ENCODE measurements at regions not wholly inside any gene's neighbourhood (a gene's known extent, or its start where the extent isn't known, plus 50 kb on each side); places are given as distances from the start of the nearest gene placed in this dataset.

DNA sequence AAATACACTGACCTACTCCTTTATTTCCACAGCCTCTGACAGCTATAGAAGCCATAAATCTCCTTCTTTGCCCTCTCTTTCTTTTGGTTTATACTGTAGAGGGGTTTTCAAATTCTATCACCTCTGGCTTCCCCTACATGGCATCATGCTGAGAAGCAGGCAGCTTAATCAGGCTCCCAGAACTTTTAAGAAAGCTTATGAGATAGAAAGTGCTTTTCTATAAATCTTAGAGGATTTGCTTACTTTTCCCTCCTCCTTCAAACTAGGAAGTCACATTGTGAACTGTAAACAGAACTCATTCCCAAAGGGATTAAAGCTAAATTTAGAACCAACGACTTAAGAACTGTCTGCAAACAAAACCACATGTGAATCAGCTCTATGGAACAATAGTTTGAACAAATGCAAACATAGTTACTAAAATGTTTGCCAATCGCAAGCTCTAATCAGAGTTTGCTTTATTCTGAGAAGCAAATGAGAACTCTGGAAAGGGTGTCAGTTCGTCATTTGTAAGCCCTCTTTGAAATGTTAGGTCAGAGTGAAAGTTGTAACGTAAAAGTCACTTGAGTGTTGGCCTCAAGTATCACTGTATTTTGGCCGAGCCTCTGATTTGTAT, 344.1 kb downstream of the RFC3 start:
- Histone ChIP-seq H3K9me3 (ENCODE audit: insufficient read depth, low read length, severe bottlenecking) (no peaks in the 10 kb centered on the region), H3K27me3 (ENCODE audit: insufficient read depth, low read length, poor library complexity) (peaks cover 1% of the 10 kb centered on the region), H3K79me2 (ENCODE audit: insufficient read depth, low read length) (no peaks in the 10 kb centered on the region), H4K20me1 (ENCODE audit: insufficient read depth, low read length) (no peaks in the 10 kb centered on the region), H3K36me3 (ENCODE audit: insufficient read depth, low read length) (no peaks in the 10 kb centered on the region), H3K4me3 (ENCODE audit: low read depth in 1 of 2, low read length in 2 of 2) (no peak overlapping the region), H3K27ac (ENCODE audit: low read length) (no peak overlapping the region), H2AFZ (ENCODE audit: low read depth, low read length) (no peak overlapping the region), H3K9ac (ENCODE audit: low read depth, low read length) (no peak overlapping the region), H3K4me2 (ENCODE audit: insufficient read depth, low read length) (no peak overlapping the region), H3K4me1 (ENCODE audit: insufficient read depth, low read length) (no peaks in the 10 kb centered on the region)
- DNase-seq (no peak), ATAC-seq (ENCODE audit: insufficient read depth, low read depth) (no peak)
- TF ChIP-seq CTCF (IDR thresholded peaks at IDR 0.05; ENCODE audit: borderline replicate concordance, extremely low read depth, low read length, poor library complexity, severe bottlenecking) (no peak), EZH2 (IDR thresholded peaks at IDR 0.05; ENCODE audit: borderline replicate concordance, low read depth, low read length, severe bottlenecking) (no peak)

DNA sequence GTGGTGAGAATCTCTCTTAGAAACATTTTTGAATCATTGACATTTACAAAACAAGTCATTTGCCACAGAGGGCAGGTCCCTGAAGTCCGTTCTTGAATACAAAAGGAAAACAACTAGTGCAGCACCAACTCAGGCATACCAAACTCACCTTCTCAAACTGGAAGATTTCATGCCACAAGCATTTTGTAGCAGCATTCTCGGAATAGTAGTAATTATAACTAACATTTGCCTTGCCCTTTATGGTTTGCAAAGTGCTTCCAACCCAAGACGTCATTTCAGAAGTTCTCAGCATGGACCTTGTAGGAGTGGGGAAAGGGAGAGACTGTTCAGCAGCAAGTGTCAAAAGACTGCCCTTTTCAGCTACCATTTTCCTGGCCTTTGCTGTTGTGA, 344.6 kb downstream of the RFC3 start:
- Histone ChIP-seq H3K9me3 (ENCODE audit: insufficient read depth, low read length, severe bottlenecking) (no peaks in the 10 kb centered on the region), H3K4me2 (ENCODE audit: insufficient read depth, low read length) (no peak overlapping the region), H3K9ac (ENCODE audit: low read depth, low read length) (no peak overlapping the region), H4K20me1 (ENCODE audit: insufficient read depth, low read length) (no peaks in the 10 kb centered on the region), H3K36me3 (ENCODE audit: insufficient read depth, low read length) (no peaks in the 10 kb centered on the region), H3K79me2 (ENCODE audit: insufficient read depth, low read length) (no peaks in the 10 kb centered on the region), H3K27ac (ENCODE audit: low read length) (no peak overlapping the region), H3K27me3 (ENCODE audit: insufficient read depth, low read length, poor library complexity) (no peaks in the 10 kb centered on the region), H3K4me1 (ENCODE audit: insufficient read depth, low read length) (no peaks in the 10 kb centered on the region), H2AFZ (ENCODE audit: low read depth, low read length) (no peak overlapping the region), H3K4me3 (ENCODE audit: low read depth in 1 of 2, low read length in 2 of 2) (no peak overlapping the region)
- TF ChIP-seq CTCF (IDR thresholded peaks at IDR 0.05; ENCODE audit: borderline replicate concordance, extremely low read depth, low read length, poor library complexity, severe bottlenecking) = no peak
- no peak for TF ChIP-seq EZH2 (IDR thresholded peaks at IDR 0.05; ENCODE audit: borderline replicate concordance, low read depth, low read length, severe bottlenecking)
- ATAC-seq (ENCODE audit: insufficient read depth, low read depth) = no peak
- no peak for DNase-seq

GRCh38 chr13:34164582-34164981, 346.6 kb downstream of the RFC3 start:
- no peaks in the 10 kb centered on the region for H3K36me3 ChIP-seq (ENCODE audit: insufficient read depth, low read length)
- H2AFZ ChIP-seq (ENCODE audit: low read depth, low read length) = no peak overlapping the region
- H3K9ac ChIP-seq (ENCODE audit: low read depth, low read length) = no peak overlapping the region
- H3K79me2 ChIP-seq (ENCODE audit: insufficient read depth, low read length) = no peaks in the 10 kb centered on the region
- no peaks in the 10 kb centered on the region for H3K9me3 ChIP-seq (ENCODE audit: insufficient read depth, low read length, severe bottlenecking)
- DNase-seq (no peak), ATAC-seq (ENCODE audit: insufficient read depth, low read depth) (no peak)
- H3K4me1 ChIP-seq (ENCODE audit: insufficient read depth, low read length) = no peaks in the 10 kb centered on the region
- TF ChIP-seq CTCF (IDR thresholded peaks at IDR 0.05; ENCODE audit: borderline replicate concordance, extremely low read depth, low read length, poor library complexity, severe bottlenecking) = no peak
- TF ChIP-seq EZH2 (IDR thresholded peaks at IDR 0.05; ENCODE audit: borderline replicate concordance, low read depth, low read length, severe bottlenecking) = no peak
- no peak overlapping the region for H3K4me3 ChIP-seq (ENCODE audit: low read depth in 1 of 2, low read length in 2 of 2)
- no peaks in the 10 kb centered on the region for H4K20me1 ChIP-seq (ENCODE audit: insufficient read depth, low read length)
- H3K27me3 ChIP-seq (ENCODE audit: insufficient read depth, low read length, poor library complexity) = no peaks in the 10 kb centered on the region
- no peak overlapping the region for H3K27ac ChIP-seq (ENCODE audit: low read length)
- H3K4me2 ChIP-seq (ENCODE audit: insufficient read depth, low read length) = no peak overlapping the region

- H3K4me1 ChIP-seq (ENCODE audit: insufficient read depth, low read length) = no peaks in the 10 kb centered on the region
- H3K4me3 ChIP-seq (ENCODE audit: low read depth in 1 of 2, low read length in 2 of 2) = no peak overlapping the region
- no peaks in the 10 kb centered on the region for H3K9me3 ChIP-seq (ENCODE audit: insufficient read depth, low read length, severe bottlenecking)
- H3K9ac ChIP-seq (ENCODE audit: low read depth, low read length) = no peak overlapping the region
- no peaks in the 10 kb centered on the region for H3K79me2 ChIP-seq (ENCODE audit: insufficient read depth, low read length)
- H3K36me3 ChIP-seq (ENCODE audit: insufficient read depth, low read length) = no peaks in the 10 kb centered on the region
- DNase-seq = no peak
- no peaks in the 10 kb centered on the region for H4K20me1 ChIP-seq (ENCODE audit: insufficient read depth, low read length)
- H3K27me3 ChIP-seq (ENCODE audit: insufficient read depth, low read length, poor library complexity) = no peaks in the 10 kb centered on the region
- no peak overlapping the region for H3K4me2 ChIP-seq (ENCODE audit: insufficient read depth, low read length)
- TF ChIP-seq EZH2 (IDR thresholded peaks at IDR 0.05; ENCODE audit: borderline replicate concordance, low read depth, low read length, severe bottlenecking) (no peak), CTCF (IDR thresholded peaks at IDR 0.05; ENCODE audit: borderline replicate concordance, extremely low read depth, low read length, poor library complexity, severe bottlenecking) (no peak)
- no peak for ATAC-seq (ENCODE audit: insufficient read depth, low read depth)
- no peak overlapping the region for H2AFZ ChIP-seq (ENCODE audit: low read depth, low read length)
- H3K27ac ChIP-seq (ENCODE audit: low read length) = no peak overlapping the region
Observed at GRCh38 chr13:34165158-34165557, 347.2 kb downstream of the RFC3 start.

All from DND-41 (cell line).